Inferior parietal cortex (tissue), 1 donor: ENCODE measurements at regions not wholly inside any gene's neighbourhood (a gene's known extent, or its start where the extent isn't known, plus 50 kb on each side); places are given as distances from the start of the nearest gene placed in this dataset.
"Not testable (repeated sequence)": the region's sequence is repeated elsewhere in the genome, so short reads cannot be mapped to it uniquely, and the experiment has no call there.

Source experiments
- DNase-seq: peaks from one replicate; pipeline ENCODE4 v3.0.0-alpha.2; 2016; ENCODE audit errors: extremely low spot score

- no peak for DNase-seq
These were observed 260.4 kb downstream of the FAM43A start for GRCh38 chr3:194946091-194946490.

GRCh38 chr3:194949592-194949991, 263.9 kb downstream of the FAM43A start:
- DNase-seq = no peak

DNA sequence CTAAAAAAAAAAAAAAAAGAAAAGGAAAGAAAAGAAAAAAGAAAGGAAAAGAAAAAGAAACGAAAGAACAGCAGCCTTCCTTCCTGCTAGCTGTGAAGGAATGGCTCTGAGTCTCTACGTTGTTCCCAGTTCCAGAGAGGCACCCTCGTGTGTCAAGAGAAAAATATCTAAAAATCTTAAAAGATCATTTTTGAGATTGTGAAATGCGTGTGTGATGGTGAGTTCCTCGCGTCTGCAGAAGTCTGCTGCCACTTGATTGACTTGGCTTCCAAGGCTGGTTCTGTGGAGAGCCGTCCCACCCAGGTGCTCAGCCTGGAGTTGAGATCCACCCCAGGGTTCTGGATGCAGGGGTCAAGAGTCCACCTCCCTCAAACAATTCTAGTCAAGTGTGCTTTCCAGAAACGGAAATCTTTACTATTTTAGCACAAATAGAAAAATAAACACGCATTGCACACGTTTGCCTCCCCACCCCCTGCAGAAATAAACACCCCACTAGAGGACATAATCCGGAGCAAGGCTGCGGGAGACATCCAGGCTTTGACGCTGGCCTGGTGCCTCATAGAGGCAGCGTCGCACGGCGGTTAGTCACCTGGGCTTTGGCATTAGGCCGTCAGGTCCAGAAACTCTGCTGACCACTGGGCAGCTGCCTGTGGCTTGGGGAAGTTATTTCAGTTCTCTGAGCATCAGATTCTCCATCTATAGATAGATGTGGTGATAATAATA, 265.4 kb downstream of the FAM43A start:
- DNase-seq = no peak

DNA sequence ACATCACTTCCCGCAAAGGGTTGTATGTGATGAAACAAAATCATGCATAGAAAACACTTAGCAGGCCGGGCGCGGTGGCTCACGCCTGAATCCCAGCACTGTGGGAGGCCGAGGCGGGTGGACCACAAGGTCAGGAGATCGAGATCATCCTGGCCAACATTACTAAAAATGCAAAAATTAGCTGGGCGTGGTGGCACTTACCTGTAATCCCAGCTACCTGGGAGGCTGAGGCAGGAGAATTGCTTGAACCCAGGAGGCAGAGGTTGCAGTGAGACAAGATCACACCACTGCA, 265.9 kb downstream of the FAM43A start:
- DNase-seq = not testable (repeated sequence)

GRCh38 chr3:194951931-194952582, 266.4 kb downstream of the FAM43A start:
- no peak for DNase-seq

DNA sequence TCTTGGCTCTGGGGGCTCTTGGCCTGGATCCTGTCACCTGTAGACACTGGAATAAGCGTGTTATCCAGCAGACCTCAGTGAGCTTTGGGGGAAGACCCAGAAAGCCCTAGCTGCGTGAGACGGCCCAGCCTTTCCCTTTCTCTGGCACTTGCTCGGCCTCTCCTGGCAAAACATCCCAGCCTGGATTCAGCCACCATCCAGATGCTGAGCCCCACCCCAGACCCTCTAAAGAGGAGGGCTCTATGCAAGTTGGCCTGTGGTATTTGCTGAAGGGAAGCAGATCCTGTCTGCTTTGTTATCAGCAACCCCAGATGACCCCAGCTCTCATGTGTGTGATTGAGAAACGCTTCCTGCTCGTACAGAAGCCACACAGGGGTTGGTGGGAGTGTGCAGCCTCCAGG, 267.2 kb downstream of the FAM43A start:
- DNase-seq = no peak

GRCh38 chr3:194953291-194953690, 267.6 kb downstream of the FAM43A start:
- no peak for DNase-seq

DNA sequence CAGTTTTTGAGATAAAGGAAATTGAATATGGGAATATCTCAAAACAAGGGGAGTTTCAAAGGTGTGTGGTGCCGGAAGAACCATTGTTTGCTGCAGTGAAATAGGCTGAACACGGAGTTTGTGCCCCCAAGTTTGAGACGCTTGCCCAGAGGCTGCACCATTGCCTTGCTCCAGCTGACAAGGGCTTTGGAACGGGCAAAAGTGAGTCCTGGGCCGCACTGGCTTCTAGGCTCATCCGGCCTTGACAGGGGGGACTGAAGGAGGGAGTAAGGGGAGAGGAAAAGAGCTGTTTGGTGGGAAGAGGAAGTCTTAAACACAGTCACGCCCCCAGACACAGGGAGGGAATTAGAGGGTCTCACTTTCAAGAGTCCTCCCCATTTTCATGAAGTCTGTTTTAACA, 269.9 kb downstream of the FAM43A start:
- DNase-seq = no peak

GRCh38 chr3:194955979-194956696, 270.5 kb downstream of the FAM43A start:
- no peak for DNase-seq

- no peak for DNase-seq
These were observed 271.2 kb downstream of the FAM43A start for GRCh38 chr3:194956697-194957396.

DNA sequence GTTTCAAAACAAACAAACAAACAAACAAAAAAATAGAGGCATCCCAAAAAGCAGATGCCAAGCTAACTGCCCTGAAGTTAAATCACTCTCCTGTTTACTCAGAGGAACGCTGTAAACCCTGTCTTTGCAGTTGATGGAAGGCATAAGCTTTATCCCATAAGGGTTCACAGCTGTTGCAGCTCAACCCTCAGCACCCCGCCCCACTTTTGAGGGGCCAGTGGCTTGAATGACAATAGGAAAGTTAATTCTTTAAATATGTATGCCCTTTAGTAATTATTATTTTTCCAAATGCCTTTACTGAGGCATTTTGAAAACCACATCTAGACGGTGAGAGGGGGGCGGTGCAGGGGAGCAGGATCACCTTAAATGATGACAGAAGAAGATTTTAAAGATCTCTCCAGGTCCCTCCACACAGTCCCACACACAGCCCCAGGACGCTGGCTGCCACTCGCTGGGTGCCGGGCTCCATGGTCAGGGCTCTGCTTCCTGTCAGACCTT, 272.1 kb downstream of the FAM43A start:
- DNase-seq = no peak

DNA sequence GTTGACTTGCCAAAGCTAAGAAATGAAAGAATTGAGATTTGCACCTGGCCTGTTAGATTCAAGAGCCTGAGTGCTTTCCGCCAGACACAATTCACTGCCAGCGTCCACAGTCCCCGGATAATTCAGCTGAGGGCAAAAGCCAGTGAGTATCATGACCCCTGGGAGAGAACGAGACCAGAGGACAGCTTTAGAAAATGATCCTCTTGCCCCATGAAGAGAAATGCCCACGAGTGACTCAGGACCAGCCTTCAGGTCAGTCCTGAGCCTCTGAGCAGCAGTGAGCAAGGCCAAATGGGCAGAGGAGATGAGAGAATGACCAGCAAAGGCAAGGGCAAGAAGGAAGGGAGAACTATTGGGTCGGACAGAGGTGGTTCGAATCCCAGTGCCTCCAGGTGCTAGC, 273.5 kb downstream of the FAM43A start:
- no peak for DNase-seq

GRCh38 chr3:194959666-194960065, 274.0 kb downstream of the FAM43A start:
- not testable (repeated sequence) for DNase-seq

- DNase-seq = no peak
These were observed 274.9 kb downstream of the FAM43A start for GRCh38 chr3:194960446-194961032.

DNA sequence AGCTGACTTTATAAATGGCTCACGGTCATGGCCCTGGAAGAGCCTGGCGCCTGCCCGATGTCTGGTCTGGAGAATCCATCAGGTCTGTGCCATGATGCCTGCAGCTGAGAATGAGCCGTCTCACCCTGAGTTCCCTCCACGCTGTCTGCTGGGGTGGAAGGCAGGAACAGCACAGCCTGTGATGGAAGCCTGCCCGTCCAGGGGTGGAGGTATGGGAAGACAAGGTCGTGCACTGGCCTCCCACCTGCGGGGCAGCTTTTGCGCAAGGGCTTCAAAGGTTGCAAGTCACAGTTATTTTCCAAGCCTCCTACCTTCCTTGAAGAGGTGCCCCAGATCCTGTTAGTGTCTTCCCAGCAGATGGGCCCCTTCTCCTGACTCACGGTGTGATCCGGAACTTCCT, 275.5 kb downstream of the FAM43A start:
- DNase-seq = no peak

- DNase-seq = no peak
These were observed 275.9 kb downstream of the FAM43A start for GRCh38 chr3:194961571-194961970.

GRCh38 chr3:194962056-194962455, 276.4 kb downstream of the FAM43A start:
- no peak for DNase-seq

DNA sequence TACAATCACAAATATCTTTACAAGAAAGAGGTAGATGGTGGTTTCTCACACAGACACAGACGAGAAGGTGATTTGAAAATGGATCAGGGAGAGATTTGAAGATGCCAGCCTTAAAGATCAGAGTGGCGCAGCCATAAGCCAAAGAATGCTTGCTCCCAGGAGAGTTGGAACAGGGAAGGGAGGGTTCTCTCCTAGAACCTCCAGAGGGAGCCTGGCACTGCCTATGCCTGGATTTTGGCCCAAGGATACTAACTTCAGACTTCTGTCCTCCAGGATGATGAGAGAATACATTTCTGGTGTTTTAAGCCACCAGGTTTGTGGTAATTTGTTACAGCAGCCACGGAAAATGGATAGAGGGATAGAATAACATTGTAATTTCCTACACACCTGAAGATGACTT, 279.1 kb downstream of the FAM43A start:
- DNase-seq = no peak

- no peak for DNase-seq
These were observed 281.8 kb downstream of the FAM43A start for GRCh38 chr3:194967151-194968117.

GRCh38 chr3:194970066-194970465, 284.4 kb downstream of the FAM43A start:
- DNase-seq = no peak

DNA sequence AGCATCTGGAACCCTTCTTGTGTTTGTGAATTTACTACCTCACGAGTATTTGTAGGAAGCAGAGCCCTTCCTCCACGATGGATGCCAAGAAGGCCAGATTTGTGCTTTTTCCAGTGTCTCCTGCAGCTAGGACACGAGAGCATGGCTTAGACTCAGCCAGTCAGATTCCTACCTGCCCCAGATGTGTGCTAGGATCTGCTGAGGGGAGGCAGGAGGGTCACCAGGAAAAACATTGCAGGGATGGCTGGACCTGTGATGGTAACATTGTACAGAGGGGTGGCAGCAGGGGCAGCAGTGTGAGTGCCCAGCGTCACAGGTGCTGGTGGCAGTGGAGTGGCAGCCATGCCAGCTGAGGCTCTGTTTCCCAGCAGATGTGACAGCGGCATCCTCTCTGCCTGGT, 285.3 kb downstream of the FAM43A start:
- DNase-seq = no peak
